WI38 (cell line): ENCODE measurements at regions not wholly inside any gene's neighbourhood (a gene's known extent, or its start where the extent isn't known, plus 50 kb on each side); places are given as distances from the start of the nearest gene placed in this dataset.

ENCODE experiments used
- H3K4me3 ChIP-seq: 2 replicates; pipeline ENCODE4 v1.5.1; 2011; ENCODE audit warnings: low read depth, mild to moderate bottlenecking, control low read depth, low read length
- CTCF ChIP-seq: IDR thresholded peaks from 2 replicates; pipeline ENCODE4 v1.5.1; 2012; ENCODE audit warnings: low read depth, mild to moderate bottlenecking, control low read depth, low read length

- no peak overlapping the region for H3K4me3 ChIP-seq
These were observed 133.4 kb downstream of the ATG4C start for GRCh38 chr1:62917314-62917713.

GRCh38 chr1:62917805-62918204, 133.9 kb downstream of the ATG4C start:
- no peak for TF ChIP-seq CTCF
- no peak overlapping the region for H3K4me3 ChIP-seq

More at GRCh38 chr1:62917314-62917713, 133.4 kb downstream of the ATG4C start:
- TF ChIP-seq CTCF = no peak

GRCh38 chr1:62918700-62919099, 134.8 kb downstream of the ATG4C start:
- no peak overlapping the region for H3K4me3 ChIP-seq
- TF ChIP-seq CTCF = no peak

GRCh38 chr1:62922006-62922405, 138.1 kb downstream of the ATG4C start:
- TF ChIP-seq CTCF = no peak
- H3K4me3 ChIP-seq = no peak overlapping the region

- no peak for TF ChIP-seq CTCF
- no peak overlapping the region for H3K4me3 ChIP-seq
These were observed 141.3 kb downstream of the ATG4C start for GRCh38 chr1:62924983-62925790.

GRCh38 chr1:62926681-62927252, 142.8 kb downstream of the ATG4C start:
- H3K4me3 ChIP-seq = no peak overlapping the region
- no peak for TF ChIP-seq CTCF

- no peak overlapping the region for H3K4me3 ChIP-seq
- TF ChIP-seq CTCF = no peak
These were observed 145.0 kb downstream of the ATG4C start for GRCh38 chr1:62928885-62929284.
